ENCODE measurements at regions not wholly inside any gene's neighbourhood (a gene's known extent, or its start where the extent isn't known, plus 50 kb on each side); places are given as distances from the start of the nearest gene placed in this dataset.
A peak's percentile ranks its signal among the peaks of the same experiment; 100 is the strongest.
"Not testable (repeated sequence)": the region's sequence is repeated elsewhere in the genome, so short reads cannot be mapped to it uniquely, and the experiment has no call there.

DNA sequence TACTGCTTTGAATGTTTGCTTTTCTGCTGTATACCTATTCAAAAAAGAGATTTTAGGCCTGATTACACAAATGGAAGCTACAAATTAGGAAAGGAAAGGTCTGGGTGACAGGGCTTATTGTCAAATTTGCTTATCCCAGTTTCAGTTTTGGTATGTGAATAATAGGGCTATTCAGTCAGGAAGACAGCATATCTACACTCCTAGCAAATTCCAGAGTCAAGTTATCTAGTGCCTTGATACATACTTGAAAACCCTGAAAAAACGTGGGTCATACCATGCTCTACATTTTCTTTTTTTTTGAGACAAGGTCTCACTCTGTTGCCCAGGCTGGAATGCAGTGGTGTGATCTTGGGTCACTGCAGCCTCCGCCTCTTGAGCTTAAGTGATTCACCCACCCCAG, 59.2 kb upstream of the CCDC180 start:
- DNase-seq (ENCODE audit: extremely low read depth in 1 of 2, low read depth in 1 of 2) = not testable (repeated sequence)

DNA sequence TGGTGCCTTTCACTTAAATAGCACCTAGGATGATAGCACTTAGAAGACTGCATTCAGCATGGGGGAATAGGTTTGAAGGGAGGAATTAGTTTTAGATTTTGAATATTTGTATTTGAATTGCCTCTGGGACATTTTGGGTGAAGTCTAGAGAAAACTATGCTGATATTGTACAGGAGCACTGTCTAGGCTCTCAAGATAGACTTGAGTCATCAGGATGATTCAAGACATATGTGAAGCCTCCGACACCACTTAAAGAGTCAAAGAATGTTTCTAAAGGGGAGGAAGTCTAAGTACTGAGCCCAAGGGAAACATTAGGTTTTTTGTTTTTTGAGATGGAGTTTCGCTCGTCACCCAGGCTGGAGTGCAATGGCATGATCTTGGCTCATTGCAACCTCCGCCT, 63.9 kb upstream of the CCDC180 start:
- no peak for DNase-seq (ENCODE audit: extremely low read depth in 1 of 2, low read depth in 1 of 2)

DNA sequence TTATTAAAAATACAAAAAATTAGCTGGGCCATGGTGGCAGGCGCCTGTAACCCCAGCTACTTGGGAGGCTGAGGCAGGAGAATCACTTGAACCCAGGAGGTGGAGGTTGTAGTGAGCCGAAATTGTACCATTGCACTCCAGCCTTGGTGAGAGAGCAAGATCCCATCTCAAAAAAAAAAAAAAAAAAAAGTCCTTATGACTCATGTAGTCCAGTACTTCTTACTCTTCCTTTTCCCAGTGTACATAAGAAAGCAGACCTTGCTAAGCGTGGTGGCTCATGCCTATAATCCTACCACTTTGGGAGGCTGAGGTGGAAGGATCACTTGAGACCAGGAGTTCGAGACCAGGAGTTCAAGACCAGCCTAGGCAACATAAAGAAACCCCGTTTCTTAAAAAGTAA, 66.0 kb upstream of the CCDC180 start:
- DNase-seq (ENCODE audit: extremely low read depth in 1 of 2, low read depth in 1 of 2) = not testable (repeated sequence)

GRCh38 chr9:97237951-97238889, 69.2 kb upstream of the CCDC180 start:
- DNase-seq (ENCODE audit: extremely low read depth in 1 of 2, low read depth in 1 of 2) = peak; percentile 24 to 56

DNA sequence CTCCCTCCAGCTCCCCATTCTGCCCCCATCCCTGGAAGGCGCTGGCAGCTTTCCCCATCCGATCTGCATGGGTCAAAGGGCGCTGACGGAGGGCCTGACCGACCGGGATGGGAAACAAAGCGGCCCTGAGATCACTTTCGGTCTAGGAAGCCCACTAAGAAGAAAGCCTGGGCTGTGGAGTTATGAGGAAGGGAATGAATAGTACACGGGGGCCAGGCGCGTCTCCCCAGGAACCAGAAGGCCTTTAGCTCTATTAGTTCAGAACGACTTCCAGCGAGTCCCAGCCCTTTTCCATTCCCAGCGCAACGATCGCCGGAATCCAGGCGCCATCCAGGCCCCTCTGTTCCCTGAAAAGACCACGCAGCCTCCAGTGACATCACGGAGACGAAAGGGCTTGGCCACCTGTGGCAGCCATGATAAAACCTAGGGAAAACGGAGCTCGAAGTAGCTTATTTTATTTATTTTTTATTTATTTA, 70.1 kb upstream of the CCDC180 start:
- no peak for DNase-seq (ENCODE audit: extremely low read depth in 1 of 2, low read depth in 1 of 2)

- DNase-seq (ENCODE audit: extremely low read depth in 1 of 2, low read depth in 1 of 2) = not testable (repeated sequence)
Measured at GRCh38 chr9:97233009-97233400, 74.5 kb upstream of the CCDC180 start.

GRCh38 chr9:97232060-97233008, 75.1 kb upstream of the CCDC180 start:
- not testable (repeated sequence) for DNase-seq (ENCODE audit: extremely low read depth in 1 of 2, low read depth in 1 of 2)

GRCh38 chr9:97222393-97222792, 85.1 kb upstream of the CCDC180 start:
- not testable (repeated sequence) for DNase-seq (ENCODE audit: extremely low read depth in 1 of 2, low read depth in 1 of 2)

GRCh38 chr9:97221478-97222355, 85.7 kb upstream of the CCDC180 start:
- DNase-seq (ENCODE audit: extremely low read depth in 1 of 2, low read depth in 1 of 2) = peak in 1 of 2 donors; percentile 34

GRCh38 chr9:97220894-97221477, 86.5 kb upstream of the CCDC180 start:
- DNase-seq (ENCODE audit: extremely low read depth in 1 of 2, low read depth in 1 of 2) = no peak

- not testable (repeated sequence) for DNase-seq (ENCODE audit: extremely low read depth in 1 of 2, low read depth in 1 of 2)
Measured at GRCh38 chr9:97220396-97220795, 87.1 kb upstream of the CCDC180 start.

DNA sequence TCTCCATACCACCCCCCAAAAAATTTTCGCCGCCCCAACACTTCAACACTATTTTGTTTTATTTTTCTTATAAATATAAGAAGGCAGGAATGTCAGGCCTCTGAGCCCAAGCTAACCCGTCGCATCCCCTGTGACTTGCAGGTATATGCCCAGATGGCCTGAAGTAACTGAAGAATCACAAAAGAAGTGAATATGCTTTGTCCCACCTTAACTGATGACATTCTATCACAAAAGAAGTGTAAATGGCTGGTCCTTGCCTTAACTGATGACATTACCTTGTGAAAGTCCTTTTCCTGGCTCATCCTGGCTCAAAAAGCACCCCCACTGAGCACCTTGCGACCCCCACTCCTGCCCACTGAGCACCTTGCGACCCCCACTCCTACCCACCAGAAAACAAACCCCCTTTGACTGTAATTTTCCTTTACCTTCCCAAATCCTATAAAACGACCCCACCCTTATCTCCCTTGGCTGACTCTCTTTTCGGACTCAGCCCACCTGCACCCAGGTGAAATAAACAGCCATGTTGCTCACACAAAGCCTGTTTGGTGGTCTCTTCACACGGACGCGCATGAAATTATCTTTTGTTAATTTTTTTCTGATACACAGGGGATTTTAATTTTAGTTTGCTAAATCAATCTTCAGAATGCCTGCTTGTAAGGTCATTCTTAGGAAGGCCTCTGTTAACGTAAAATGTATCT, 87.9 kb upstream of the CCDC180 start:
- DNase-seq (ENCODE audit: extremely low read depth in 1 of 2, low read depth in 1 of 2) = not testable (repeated sequence)

DNA sequence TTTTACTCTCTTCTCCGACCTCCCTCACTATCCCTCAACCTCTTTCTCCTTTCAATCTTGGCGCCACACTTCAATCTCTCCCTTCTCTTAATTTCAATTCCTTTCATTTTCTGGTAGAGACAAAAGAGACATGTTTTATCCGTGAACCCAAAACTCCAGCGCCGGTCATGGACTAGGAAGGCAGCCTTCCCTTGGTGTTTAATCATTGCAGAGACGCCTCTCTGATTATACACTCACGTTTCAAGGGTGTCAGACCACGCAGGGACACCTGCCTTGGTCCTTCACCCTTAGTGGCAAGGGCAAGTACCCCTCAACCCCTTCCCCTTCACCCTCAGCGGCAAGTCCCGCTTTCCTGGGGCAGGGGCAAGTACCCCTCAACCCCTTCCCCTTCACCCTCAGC, 92.3 kb upstream of the CCDC180 start:
- DNase-seq (ENCODE audit: extremely low read depth in 1 of 2, low read depth in 1 of 2) = not testable (repeated sequence)

DNA sequence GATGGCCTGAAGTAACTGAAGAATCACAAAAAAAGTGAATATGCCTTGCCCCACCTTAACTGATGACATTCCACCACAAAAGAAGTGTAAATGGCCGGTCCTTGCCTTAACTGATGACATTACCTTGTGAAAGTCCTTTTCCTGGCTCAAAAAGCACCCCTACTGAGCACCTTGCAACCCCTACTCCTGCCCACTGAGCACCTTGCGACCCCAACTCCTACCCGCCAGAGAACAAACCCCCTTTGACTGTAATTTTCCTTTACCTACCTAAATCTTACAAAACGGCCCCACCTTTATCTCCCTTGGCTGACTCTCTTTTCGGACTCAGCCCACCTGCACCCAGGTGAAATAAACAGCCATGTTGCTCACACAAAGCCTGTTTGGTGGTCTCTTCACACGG, 92.9 kb upstream of the CCDC180 start:
- DNase-seq (ENCODE audit: extremely low read depth in 1 of 2, low read depth in 1 of 2) = not testable (repeated sequence)

- not testable (repeated sequence) for DNase-seq (ENCODE audit: extremely low read depth in 1 of 2, low read depth in 1 of 2)
Measured at GRCh38 chr9:97199683-97200082, 107.8 kb upstream of the CCDC180 start.

- not testable (repeated sequence) for DNase-seq (ENCODE audit: extremely low read depth in 1 of 2, low read depth in 1 of 2)
Measured at GRCh38 chr9:97193767-97194166, 113.7 kb upstream of the CCDC180 start.

DNA sequence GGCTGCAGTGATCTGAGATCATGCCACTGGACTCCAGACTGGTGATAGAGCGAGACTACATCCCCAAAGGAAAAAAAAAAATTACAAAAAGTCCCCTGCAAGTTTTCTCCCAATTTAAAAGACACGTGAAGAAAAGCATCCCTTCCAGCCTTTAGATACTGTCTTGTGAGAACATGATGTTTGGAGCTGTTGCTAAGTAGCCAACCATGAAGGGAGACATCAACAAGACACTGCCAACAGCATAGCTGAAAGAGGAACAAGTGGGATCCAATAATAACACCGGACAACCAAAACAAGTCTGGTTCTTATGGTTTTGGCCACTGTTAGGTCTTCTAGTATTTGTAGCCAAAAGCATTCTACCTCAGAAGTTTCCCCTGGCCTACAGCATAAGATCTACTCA, 118.9 kb upstream of the CCDC180 start:
- DNase-seq (ENCODE audit: extremely low read depth in 1 of 2, low read depth in 1 of 2) = no peak

GRCh38 chr9:97187706-97188105, 119.8 kb upstream of the CCDC180 start:
- DNase-seq (ENCODE audit: extremely low read depth in 1 of 2, low read depth in 1 of 2) = not testable (repeated sequence)

GRCh38 chr9:97186493-97186892, 121.0 kb upstream of the CCDC180 start:
- DNase-seq (ENCODE audit: extremely low read depth in 1 of 2, low read depth in 1 of 2) = no peak
